AG20443 (cell line): ENCODE measurements at regions not wholly inside any gene's neighbourhood (a gene's known extent, or its start where the extent isn't known, plus 50 kb on each side); places are given as distances from the start of the nearest gene placed in this dataset.

ENCODE experiments used
- DNase-seq: peaks from one replicate; pipeline ENCODE4 v3.0.0; 2012; ENCODE audit warnings: low spot score, mixed read lengths

DNA sequence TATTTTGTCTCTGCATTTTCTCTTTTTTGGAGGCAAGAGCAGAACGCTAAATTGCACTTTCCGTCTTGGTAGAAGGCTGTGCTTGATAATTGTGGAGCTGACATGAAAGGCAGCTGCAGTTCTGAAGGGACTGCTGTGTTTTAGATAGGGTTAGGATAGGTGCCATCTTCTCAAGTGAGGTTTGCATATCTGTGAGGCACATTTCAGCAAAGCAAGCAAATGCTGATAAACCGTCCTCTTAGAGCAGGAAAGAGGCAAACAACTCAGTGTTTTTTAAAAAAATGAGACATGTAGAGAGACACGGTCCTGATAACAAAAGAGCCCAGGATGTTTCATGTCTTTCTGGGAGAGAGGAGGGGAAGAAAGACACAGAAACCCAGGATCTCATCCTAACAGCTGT, 217.7 kb downstream of the SOCS6 start:
- DNase-seq = no peak

DNA sequence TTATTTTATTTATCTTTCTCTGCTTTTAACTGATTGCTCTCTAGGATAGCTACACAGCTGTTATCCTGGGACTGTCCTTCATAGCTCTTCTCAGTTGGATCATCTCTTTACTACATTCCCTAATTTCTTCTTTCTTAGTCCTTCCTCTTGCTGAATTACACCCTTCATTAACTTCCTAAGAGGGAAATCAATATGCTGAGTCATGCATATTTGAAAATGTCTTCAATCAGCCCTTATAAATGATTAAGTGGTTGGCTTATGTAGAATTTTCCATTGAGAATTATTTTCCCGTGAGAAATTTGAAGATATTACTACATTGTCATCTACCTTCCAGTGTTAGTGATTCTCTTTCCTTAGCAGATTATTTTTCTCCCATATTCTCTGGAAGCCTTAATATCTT, 214.2 kb downstream of the SOCS6 start:
- no peak for DNase-seq

DNA sequence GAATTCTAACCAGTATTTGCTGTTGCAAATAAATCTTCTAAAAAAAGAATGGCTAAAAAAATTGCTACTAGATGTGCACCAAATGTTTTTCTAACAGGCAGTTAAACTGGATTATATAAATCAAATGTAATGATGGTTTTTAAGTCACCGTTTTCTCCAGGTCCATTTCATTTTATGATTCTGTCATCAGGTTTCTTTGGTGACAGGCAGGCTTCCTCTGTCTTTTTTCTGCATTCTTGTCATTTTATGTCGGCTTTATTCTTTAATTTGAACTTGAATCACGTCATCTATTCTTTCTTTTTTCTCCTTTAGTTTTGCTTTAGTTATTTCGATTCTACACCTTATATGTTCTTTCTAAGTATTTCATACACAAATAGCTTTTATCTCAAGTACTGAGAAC, 212.5 kb downstream of the SOCS6 start:
- DNase-seq = no peak

DNA sequence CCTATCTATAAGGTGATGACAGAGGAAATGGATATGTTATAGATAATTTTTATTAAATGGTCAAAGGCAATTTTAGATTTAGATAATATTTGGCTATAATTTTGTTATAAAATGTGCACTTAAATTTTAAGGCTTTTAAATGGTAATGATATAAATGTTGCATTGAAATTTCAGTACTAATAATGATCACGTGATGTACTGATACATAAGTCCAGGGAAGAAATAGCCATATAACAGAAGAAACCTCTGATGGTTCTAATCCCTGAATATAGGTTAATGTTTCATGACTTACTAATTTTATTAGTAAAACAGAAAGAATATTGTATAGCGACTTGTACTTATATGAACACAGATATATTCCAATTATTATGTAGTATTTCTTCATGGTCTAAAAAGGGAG, 211.9 kb downstream of the SOCS6 start:
- DNase-seq = no peak

DNA sequence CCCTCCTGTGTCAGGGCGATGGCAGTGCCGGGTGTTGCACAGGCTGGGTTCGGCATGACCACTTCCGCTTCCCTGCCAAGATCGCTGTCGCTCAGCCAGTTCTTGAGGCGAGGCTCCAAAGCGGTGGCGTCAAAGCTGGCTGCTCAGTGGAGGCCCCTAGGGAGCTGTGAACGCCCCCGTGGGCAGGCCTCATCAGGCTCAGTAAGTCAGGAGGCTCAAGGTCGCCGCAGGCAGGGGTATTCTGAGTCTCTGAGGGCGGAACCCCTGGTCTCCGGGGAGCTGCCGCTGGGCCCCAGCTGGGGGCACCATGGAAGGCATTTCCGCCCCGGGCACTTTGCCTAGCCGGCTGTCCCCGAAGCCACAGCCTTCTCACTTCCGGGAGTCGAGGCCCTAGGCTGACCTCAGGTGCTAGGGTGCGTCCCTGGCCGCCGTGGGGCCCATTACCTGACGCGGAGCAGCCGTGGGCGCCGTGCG, 210.4 kb downstream of the SOCS6 start:
- no peak for DNase-seq

DNA sequence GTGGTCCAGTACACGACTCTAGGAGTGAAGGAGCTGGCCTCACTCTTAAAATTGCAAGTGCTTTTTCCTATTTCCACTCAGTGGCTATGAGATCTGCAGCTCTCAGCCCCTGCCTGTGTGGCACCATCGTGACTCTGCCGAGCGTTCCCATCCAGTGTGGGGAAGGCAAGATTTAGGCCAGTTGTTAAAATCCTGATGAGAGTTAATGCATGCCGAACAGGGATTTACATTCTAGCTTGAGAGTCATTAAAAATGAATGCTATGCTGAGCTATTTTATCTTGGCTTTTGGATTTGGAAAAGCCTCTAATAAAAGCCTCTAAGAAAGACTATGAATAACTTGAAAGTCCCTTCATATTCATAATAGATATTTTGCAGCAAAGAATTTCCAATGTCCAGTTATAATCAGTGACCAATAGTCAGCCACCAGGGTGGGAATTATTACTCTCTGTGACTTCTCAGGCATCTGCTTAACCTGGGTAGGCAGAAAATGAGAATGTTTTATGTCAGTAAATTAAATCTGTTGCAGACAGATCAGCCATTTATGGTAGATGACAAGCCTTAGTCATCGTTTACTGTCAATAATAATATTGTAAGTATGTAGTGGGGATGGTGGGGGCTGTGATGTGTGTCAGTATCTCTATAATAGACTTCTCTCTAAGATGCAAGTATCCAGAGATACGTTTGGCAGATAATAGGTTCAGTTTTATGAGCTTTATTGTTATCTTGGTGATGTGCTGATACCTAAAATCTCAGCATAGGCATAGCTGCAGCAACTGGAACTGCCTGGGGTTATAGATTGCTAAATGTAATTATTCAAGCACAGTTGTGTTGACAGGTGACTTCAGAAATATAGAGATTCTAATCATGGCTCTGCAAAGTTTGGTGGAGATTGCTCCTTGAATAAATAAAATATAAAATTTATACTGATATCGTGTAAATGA, 207.8 kb downstream of the SOCS6 start:
- DNase-seq = no peak

DNA sequence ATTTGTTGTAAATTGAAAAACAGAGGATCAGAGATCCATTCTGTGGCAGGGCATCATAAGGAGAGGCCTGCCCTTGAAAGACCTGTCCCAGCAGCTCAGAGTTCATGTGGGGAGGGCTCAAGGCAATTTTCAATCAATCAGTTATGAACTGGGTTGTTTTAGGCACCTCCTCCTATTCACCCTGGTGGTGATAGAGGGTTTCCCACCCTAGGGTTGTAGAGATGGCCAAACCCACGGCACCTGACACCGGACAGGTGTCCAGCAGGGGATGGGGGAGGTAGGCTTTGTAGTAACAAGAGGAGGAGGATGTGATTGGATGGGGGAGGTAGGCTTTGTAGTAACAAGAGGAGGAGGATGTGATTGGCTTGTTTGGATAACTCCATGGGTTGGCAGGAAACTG, 205.7 kb downstream of the SOCS6 start:
- no peak for DNase-seq

DNA sequence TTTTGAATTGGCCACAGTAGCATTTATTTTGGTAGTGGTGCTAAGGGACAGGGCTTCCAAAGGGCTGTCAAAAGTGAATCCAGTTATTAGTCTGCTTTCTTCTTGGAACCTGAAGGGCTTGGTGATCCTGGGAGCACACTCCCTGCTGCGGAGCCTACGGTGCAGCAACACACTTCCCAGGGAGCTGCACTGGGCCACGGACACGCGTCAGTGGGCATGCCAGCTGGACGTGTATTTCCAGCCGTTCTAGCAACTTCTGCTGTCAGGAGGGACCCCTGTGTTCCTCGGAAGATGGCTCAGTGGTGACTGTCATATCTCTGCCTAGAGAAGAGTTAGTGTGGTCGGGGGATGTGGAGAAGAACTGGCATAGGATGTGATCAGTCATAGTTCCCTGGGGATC, 204.6 kb downstream of the SOCS6 start:
- DNase-seq = no peak

DNA sequence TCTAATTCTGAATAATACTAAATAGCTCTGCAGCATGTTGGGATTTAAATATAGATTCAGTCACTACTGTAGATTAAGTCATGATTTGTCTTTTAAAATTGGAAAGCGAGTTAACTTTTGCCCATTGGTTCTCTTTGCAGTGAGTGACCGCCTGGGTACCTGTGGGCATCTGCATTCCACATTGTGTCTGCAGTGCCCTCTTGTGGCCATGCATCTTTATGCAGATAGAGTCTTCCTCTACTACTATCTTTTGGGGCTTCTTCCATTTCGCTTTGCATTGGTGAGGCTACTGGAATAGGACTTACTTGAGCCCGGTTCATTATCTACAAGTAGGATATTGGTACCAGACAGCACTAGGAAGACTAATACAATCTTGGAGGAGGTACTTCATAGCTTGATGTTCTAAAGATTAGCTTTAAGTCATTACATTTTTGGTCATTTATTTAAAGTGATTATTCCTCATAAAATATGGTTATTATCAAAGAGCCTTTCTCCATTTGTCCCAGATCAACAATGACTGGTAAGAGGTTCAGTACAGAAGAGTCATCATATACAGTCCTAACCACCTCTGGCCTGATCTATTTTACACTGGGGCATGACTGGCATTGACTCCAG, 203.0 kb downstream of the SOCS6 start:
- DNase-seq = peak; percentile 63

DNA sequence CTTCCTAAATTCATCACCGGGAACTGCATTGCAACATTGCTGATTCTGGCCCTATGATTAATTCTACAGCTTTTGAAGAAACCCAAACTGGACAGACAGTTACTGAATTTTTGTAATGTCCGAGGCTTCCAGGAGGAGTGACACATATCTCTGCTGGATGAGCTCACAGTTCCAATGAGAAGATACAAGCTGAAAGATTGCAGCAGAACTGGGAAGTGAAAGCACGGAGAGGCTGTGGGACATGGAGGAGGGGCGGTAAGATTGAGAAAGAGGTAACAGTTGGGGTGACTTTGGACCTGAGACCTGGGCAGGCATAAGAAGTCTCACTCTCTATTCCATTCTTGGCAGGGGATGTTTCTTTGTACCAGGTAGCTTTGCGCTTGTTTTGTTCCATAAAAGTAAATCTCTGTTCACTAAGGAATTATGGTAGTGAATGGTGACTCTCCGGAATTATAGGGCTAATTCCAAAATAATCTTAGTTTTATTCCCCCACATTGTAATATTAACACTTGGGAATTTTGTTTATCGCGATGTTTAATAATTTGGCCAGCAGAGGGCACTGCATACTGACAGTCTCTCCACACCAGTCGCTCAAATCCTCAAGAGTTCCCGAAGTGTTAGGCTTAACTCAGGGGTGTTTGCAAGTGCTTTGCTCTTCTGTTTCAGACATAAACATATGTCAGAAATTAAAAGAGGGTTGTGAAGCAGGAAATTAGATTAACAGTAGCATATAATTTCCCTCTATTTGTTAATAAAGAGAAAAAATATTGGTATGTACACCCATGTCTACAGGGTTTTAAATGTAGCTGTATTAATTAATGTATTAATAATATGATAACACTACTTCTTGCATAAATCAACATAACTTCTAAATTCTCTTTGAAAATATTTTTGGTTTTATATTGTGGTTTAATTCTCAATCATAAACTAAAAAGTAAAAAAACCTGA, 201.4 kb downstream of the SOCS6 start:
- peak; percentile 69 for DNase-seq

DNA sequence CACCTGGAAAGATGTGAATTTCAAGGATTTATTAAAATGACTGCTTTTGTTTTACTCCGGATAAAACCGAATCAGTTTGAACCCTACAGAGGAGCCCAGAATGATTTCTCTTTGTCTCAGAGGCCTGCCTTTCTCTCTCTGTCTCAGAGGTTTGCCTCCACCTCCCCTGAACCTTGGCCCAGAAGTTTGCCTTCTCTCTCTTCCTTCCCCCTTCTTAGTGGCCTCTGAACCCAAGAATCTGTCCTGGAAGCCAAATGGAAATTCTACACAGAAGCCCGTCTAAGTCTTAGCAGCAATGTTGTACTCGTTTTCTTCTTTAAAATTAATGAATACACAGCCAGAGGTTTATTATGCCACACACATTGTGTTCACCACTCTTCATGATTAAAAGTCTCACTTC, 200.7 kb downstream of the SOCS6 start:
- DNase-seq = no peak

DNA sequence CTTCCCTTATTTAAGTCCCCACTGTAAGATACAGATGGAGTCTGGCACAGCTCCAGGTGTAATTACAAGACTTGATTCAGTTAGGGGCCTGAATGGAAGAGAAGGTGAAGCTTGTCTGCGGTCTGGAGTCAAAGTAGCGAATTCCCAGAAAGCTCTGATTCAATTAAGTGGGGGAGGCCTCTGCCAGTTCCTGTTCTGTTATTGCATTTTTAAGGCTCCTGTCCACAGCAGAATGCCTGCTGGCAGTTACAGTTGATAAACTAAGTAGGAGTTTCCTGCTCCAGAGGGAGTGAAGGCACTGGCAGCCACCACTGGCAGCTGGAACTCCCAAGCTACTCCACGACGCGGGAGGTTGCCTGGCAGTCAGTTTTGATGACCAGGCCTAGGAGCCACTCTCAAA, 181.1 kb downstream of the SOCS6 start:
- DNase-seq = no peak

DNA sequence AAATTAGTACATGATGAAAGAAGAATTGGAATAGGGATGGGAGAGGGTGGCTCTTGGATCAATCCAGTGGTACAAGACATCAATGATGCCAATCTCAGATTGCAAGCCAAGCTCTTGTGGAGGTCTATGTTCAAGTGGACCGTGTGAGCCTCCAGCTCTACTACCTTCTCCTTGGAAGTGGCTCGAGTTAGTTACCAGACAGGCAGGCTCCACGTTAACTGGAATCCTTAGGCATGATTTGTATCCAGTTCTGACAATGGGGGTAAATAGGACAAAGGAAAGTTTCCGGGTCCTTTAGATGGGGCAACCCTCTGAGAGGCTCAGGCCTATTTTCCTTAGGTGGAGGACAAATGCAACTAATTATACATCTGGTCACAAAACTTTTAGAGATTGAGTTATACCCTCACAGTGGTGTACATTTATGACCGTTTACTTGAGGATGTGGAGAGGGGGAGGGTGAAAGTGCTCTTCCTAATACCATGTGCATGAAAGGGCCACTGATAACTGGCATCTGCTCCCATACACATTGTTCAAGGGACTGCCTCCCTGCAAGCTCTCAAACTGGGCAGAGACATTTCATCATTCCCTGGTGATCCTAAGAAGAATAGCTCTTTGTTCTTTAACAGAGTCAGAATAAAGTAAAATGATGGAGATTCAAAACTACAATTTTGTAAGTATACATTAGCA, 180.2 kb downstream of the SOCS6 start:
- no peak for DNase-seq

DNA sequence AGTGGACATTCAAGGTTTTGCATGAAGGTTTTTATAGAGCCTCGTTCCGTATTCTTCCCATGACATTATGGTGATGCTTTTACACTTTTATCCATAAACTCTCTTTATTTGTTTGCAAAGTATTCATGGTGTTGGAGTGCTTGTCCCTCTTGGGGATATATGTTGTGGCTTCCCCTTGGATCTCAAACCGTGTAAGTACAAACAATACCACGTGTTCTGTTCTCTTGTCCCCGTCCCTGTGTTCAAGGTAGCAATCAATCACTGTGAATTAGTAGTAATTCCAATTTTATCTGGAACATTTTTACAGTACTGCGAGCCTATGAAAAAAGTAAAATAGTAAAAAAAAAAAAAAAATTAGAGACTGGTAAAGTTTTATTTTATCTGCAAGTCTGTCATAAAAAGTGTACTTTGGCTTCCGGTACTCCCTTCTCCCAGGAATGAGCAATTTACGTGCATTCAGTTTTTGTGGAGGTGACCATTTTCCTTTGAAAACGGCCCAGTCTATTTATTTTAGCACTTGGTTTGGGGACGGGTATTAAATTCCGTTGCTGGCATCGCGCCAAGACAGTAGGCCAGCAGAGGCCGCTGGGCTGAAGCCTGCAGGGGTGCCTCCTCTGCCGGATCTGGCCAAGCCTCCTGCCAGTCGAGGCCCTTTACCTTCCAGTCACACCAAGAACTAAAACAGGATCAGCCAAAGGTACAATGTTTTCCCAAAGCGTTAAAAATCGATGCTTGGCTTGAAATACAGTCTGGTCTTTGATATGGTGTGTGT, 175.7 kb downstream of the SOCS6 start:
- DNase-seq = peak; percentile 84

DNA sequence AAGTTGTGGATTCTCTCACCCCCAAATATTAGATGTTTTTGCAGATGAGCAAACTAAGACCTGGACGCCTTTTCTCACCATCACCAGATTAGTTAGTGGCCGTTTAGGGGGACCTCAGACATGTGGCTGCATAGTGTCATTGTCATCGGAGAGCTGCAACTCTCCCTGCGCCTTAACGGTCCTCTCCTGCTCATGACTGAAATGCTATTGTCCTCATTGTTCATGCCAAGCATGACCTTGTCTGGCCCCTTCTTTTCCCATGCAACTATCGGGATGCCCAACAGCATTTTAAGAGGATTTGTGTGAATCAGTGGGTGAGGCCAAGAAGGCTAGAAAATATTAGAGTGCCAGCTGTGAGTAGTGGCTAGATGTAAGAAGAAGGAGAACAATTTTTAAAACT, 174.2 kb downstream of the SOCS6 start:
- DNase-seq = no peak

DNA sequence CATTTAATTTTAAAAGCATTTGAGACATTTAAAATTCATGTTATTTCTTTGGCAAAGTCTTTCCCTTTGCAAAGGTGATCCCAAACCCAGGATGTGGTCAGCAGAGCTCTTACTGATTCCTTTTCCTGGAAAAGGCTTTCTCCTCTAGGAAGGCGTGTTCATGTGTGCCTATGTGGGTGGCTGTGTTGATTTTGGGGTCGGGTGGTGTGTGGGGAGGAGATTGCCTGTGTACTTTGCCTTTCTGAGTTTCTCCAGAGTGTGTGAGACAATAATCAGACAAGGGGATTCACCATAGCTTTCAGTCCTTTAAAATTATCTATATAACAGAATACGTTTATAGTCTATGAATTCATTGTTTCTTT, 173.2 kb downstream of the SOCS6 start:
- no peak for DNase-seq

DNA sequence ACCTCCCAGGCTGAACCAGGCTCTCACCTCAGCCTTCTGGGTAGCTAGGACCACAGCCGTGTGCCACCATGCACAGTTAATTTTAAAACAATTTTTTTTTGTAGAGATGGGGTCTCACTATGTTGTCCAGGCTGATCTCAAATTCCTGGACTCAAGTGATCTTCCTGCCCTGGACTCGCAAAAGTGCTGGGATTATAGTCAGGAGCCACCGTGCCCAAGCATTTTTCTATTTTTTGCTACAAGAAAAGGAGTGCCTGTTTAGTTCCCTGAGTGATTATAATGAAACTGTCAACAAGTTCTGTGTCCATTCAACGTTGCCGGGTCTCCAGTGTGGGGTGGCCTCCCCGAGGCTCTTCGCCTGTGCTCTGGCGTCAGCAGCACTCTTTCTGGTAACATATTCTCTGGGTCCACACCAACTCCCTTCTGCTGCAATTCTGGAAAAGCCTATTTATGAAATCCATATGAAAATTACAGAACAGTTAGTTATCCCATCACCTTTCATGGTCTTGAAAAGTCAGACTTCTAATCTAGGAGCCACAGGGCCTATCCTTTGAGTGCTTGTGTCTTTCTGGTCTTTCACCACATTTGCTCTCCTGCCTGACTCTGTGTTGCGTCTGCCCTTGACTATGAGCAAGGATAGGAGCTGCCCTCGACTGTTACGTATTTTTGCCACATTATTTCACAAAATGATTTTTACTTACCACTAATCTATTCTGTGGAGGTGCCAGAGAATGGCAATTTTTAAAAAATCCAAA, 172.7 kb downstream of the SOCS6 start:
- no peak for DNase-seq

DNA sequence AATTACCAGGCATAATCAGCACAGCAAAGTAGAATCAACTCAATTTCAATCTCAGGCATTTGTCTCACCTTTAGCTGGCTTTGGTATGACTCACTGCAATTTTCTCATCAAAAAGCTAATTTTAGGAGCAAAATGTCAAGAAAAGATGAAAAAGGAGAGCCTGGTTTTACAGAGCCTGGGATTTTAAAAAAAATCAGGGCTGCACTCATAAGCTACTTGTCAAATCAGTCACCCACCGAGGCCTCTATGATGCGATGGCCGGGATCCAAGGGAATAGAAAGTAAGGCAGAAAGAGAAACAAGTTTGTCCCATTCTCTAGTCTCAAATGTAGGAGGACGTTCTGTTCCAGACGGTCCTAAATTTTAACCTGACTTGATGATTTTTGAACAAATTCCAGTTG, 170.9 kb downstream of the SOCS6 start:
- DNase-seq = no peak

DNA sequence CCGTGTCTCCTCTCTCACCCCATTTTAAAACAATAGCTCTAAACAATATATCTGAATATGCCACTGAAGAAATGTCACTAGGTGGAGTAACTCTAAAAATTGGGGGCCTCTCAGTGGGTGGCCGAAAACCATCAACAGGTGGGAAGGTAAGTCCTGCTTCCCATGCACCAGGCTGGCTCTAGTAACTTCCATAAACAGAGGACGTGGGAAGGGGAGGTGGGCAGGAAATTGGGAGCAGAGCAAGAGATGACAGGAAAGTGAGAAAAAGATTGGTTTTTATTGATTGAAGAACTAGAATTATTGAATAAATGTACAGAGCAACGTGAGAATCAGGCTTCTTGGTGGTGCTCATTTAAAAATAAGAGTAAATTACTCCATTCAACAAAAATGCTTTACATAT, 170.4 kb downstream of the SOCS6 start:
- no peak for DNase-seq

DNA sequence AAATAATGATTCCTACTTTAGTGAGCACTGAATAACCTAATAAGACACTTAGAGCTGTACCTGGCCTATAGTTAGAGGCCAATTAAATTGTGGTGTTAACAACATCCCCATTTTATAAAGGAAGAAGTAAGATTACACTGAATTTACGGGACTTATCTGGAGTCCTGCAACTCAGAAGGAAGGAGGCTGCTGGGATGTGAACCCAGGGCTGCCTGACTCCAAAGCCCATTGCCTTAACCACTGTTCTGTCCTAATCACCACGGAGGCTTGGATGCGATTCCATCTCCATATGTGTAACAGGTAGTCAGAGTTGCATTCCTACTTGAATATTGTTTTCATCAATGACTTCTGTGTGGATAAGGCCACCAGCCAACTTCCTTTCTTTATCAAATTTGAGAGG, 168.9 kb downstream of the SOCS6 start:
- DNase-seq = no peak
